K562 (cell line): ENCODE measurements at regions not wholly inside any gene's neighbourhood (a gene's known extent, or its start where the extent isn't known, plus 50 kb on each side); places are given as distances from the start of the nearest gene placed in this dataset.

Experiments used
- ATAC-seq: fragments of 200-7000 bp; cut with Tn5 transposase; 3 replicates; pipeline ENCODE4 v1.9.1; 2020; ENCODE audit warnings: moderate library complexity
- BruUV-seq: library from RNA; stranded (reverse); fragments of 400-500 nt; replicated peaks from 2 replicates; lab custom pipeline; 2021; lab: Mats Ljungman, UMichigan
- CTCF ChIA-PET: fragments of 300-600 bp; formaldehyde crosslinking; extraction: SDS; loops from one replicate; lab custom pipeline; 2021; ENCODE audit warnings: low intra/inter-chr PET ratio; lab: Yijun Ruan, JAX
- POLR2A ChIA-PET: fragments of 300-600, 350-650 bp; sonication (Branson Sonifier 250); formaldehyde crosslinking; extraction: SDS; loops from one replicate; lab custom pipeline; 2021; ENCODE audit warnings: antibody characterized with exemption, inconsistent platforms; lab: Yijun Ruan, JAX
- DNase-seq, 4 experiments: peaks; one replicate each; pipeline versions ENCODE4 v3.0.0 to v3.0.0-alpha.2; 2011 to 2018; ENCODE audit warnings: low spot score in 3 of 4, mixed read lengths in 3 of 4; ENCODE audit errors: extremely low read depth in 1 of 4
- FAIRE-seq: peaks from 2 replicates; lab custom pipeline; 2011; peaks lifted over from hg19 to GRCh38; lab: Jason Lieb, UNC
- H2AFZ ChIP-seq: 2 replicates; pipeline ENCODE4 v1.6.0; 2011; ENCODE audit warnings: low read depth, low read length, control low read depth, inconsistent platforms
- H3K27ac ChIP-seq: fragments of 200-600 bp; 3 replicates; pipeline ENCODE4 v1.8.0; 2011; ENCODE audit warnings: low read depth, mild to moderate bottlenecking, control low read depth, inconsistent platforms, low read length, moderate library complexity, mixed read lengths; ENCODE audit errors: extremely low read depth
- H3K27me3 ChIP-seq, 2 experiments: fragments of 300-600 bp in 1 of 2; 2 replicates in 1 of 2; 3 replicates in 1 of 2; pipeline versions ENCODE4 v1.6.0 to v1.8.0; 2011; ENCODE audit warnings: inconsistent platforms in 2 of 2, low read length in 2 of 2, mild to moderate bottlenecking in 1 of 2, mixed read lengths in 1 of 2, moderate library complexity in 1 of 2; ENCODE audit not compliant: control insufficient read depth in 2 of 2, insufficient read depth in 2 of 2
- H3K36me3 ChIP-seq: fragments of 300-600 bp; 3 replicates; pipeline ENCODE4 v1.8.0; 2011; ENCODE audit warnings: mild to moderate bottlenecking, low read length, inconsistent platforms; ENCODE audit not compliant: control insufficient read depth, insufficient read depth
- H3K4me1 ChIP-seq, 2 experiments: fragments of 200-600 bp in 1 of 2; replicated peaks in 1 of 2; 2 replicates in 1 of 2; 3 replicates in 1 of 2; pipeline versions ENCODE4 v1.5.1 to v1.8.0; 2011; ENCODE audit warnings: inconsistent platforms in 2 of 2, low read length in 2 of 2, mild to moderate bottlenecking in 1 of 2, mixed read lengths in 1 of 2, moderate library complexity in 1 of 2; ENCODE audit not compliant: control insufficient read depth in 2 of 2, insufficient read depth in 2 of 2
- H3K4me2 ChIP-seq: 2 replicates; pipeline ENCODE4 v1.6.1; 2011; ENCODE audit warnings: low read length, control low read depth, inconsistent platforms, mixed read lengths; ENCODE audit not compliant: insufficient read depth
- H3K4me3 ChIP-seq: fragments of 200-600 bp; sonication (generic), shearing (Covaris generic); 2 replicates; pipeline ENCODE4 v1.5.1; 2016; ENCODE audit warnings: control low read depth, inconsistent platforms
- H3K79me2 ChIP-seq: fragments of 200-600 bp; 3 replicates; pipeline ENCODE4 v1.8.0; 2011; ENCODE audit warnings: low read length, inconsistent platforms; ENCODE audit not compliant: control insufficient read depth, insufficient read depth
- H3K9ac ChIP-seq, 2 experiments: 2 replicates each; pipeline versions ENCODE4 v1.6.0 to v1.6.1; 2011; ENCODE audit warnings: low read depth in 2 of 2, low read length in 2 of 2, control low read depth in 1 of 2, inconsistent platforms in 1 of 2, mild to moderate bottlenecking in 1 of 2, mixed read lengths in 1 of 2; ENCODE audit not compliant: insufficient read depth in 1 of 2
- H3K9me1 ChIP-seq: one replicate; pipeline ENCODE4 v1.6.0; 2011; ENCODE audit warnings: inconsistent platforms, mild to moderate bottlenecking, low read length, moderate library complexity; ENCODE audit not compliant: control insufficient read depth, insufficient read depth
- H3K9me3 ChIP-seq: replicated peaks from 2 replicates; pipeline ENCODE4 v1.5.1; 2011; ENCODE audit warnings: low read depth, low read length, inconsistent platforms; ENCODE audit not compliant: control insufficient read depth, insufficient read depth
- H4K20me1 ChIP-seq: replicated peaks from 2 replicates; pipeline ENCODE4 v1.6.1; 2011; ENCODE audit warnings: low read length, inconsistent platforms, mixed read lengths; ENCODE audit not compliant: control insufficient read depth, insufficient read depth
- ATF4 ChIP-seq: fragments of 450-650 bp; formaldehyde crosslinking; IDR thresholded peaks from 2 replicates; pipeline ENCODE4 v1.4.0; 2022; ENCODE audit warnings: mild to moderate bottlenecking, moderate library complexity
- CGGBP1 ChIP-seq: fragments of 250-450 bp; sonication (Bioruptor Pico); IDR thresholded peaks from 2 replicates; pipeline ENCODE4 v1.9.0; 2021; ENCODE audit warnings: mild to moderate bottlenecking
- COPS2 ChIP-seq: fragments of 450-650 bp; conservative IDR thresholded peaks from 2 replicates; pipeline ENCODE4 v1.6.1; 2016; ENCODE audit warnings: mild to moderate bottlenecking, moderate library complexity
- CTBP1 ChIP-seq: fragments of 450-650 bp; IDR thresholded peaks from 2 replicates; pipeline ENCODE4 v1.6.1; 2016; ENCODE audit warnings: borderline replicate concordance
- FUS ChIP-seq: fragments of 200-400 bp; formaldehyde crosslinking; optimal IDR thresholded peaks from 2 replicates; pipeline ENCODE3; 2017; ENCODE audit warnings: low read depth, low read length
- GABPB2 ChIP-seq: fragments of 250-450 bp; sonication (Bioruptor Pico); conservative IDR thresholded peaks from 2 replicates; pipeline ENCODE4 v1.5.1; 2021; ENCODE audit warnings: mild to moderate bottlenecking
- HLTF ChIP-seq: fragments of 450-650 bp; IDR thresholded peaks from 2 replicates; pipeline ENCODE4 v1.6.1; 2016
- HOXB6 ChIP-seq: fragments of 250-450 bp; sonication (Bioruptor Pico); IDR thresholded peaks from 2 replicates; pipeline ENCODE4 v1.5.1; 2022; ENCODE audit warnings: mild to moderate bottlenecking, borderline replicate concordance
- ILK ChIP-seq: fragments of 450-650 bp; IDR thresholded peaks from 2 replicates; pipeline ENCODE4 v1.6.1; 2016; ENCODE audit warnings: missing genetic modification characterization, low read depth, mild to moderate bottlenecking, missing compliant biosample characterization, moderate library complexity, borderline replicate concordance
- NFIX ChIP-seq: fragments of 250-450 bp; sonication (Bioruptor Pico); IDR thresholded peaks from 2 replicates; pipeline ENCODE4 v1.4.0; 2020; ENCODE audit warnings: low read depth, mild to moderate bottlenecking, moderate library complexity
- TBP ChIP-seq: optimal IDR thresholded peaks from 2 replicates; pipeline ENCODE3; 2011; ENCODE audit warnings: low read depth, low read length, improper control_type of control experiment
- ZBTB34 ChIP-seq: fragments of 250-450 bp; sonication (Bioruptor Pico); IDR thresholded peaks from 2 replicates; pipeline ENCODE4 v1.8.0; 2021; ENCODE audit warnings: mild to moderate bottlenecking, moderate library complexity
- ZNF134 ChIP-seq: fragments of 250-450 bp; sonication (Bioruptor Pico); conservative IDR thresholded peaks from 2 replicates; pipeline ENCODE4 v1.4.0; 2020
- ZNF431 ChIP-seq: sonication (generic); formaldehyde crosslinking; IDR thresholded peaks from 2 replicates; pipeline ENCODE4 v1.8.0; 2022; ENCODE audit warnings: mild to moderate bottlenecking, missing genetic modification reagents
- ZNF639 ChIP-seq, 2 experiments: fragments of 200-800 bp in 1 of 2; sonication (Bioruptor generic) in 1 of 2; sonication (generic) in 1 of 2; formaldehyde crosslinking in 1 of 2; IDR thresholded peaks in 1 of 2; conservative IDR thresholded peaks in 1 of 2; 2 replicates each; pipeline versions ENCODE4 v1.5.0 to v1.6.1; 2016 to 2020; ENCODE audit warnings: missing compliant biosample characterization in 1 of 2, missing genetic modification characterization in 1 of 2, missing genetic modification reagents in 1 of 2
- WGBS: fragments of 100-300 bp; shearing (Covaris generic); methylation state at CpG from one replicate; pipeline ENCODE4 v1.1.6; 2016; ENCODE audit warnings: low coverage, mixed read lengths; ENCODE audit not compliant: insufficient coverage; ENCODE audit errors: missing lambda C conversion rate; 5-methylcytosine and 5-hydroxymethylcytosine counted together
- in situ Hi-C: fragments of 300-500 bp; cut with MboI; formaldehyde crosslinking; loops from 4 replicates; pipeline ENCODE4 v1.15.0; 2018; ENCODE audit warnings: inconsistent platforms, mixed read lengths
- intact Hi-C: fragments of 100-400 bp; cut with micrococcal nuclease; formaldehyde crosslinking; loops from 2 replicates; pipeline ENCODE4 v1.14.2; 2022

GRCh38 chr5:60371065-60371464 lies 328.9 kb downstream of the DEPDC1B start (continued):
- no peak for TF ChIP-seq ZNF134 (CRISPR knock-in tag)
- no peak for TF ChIP-seq ZNF431 (CRISPR knock-in tag)
- no peak for TF ChIP-seq COPS2

- intact Hi-C loops, result no loop called here
- no peak overlapping the region for H3K4me3 ChIP-seq
- TF ChIP-seq HLTF (no peak), ILK (tag) (no peak), FUS (no peak), CGGBP1 (CRISPR knock-in tag) (no peak), HOXB6 (CRISPR knock-in tag) (no peak), CTBP1 (no peak), ZNF639 (CRISPR knock-in tag; conservative IDR thresholded peaks at IDR 0.05 in 1 of 2, IDR thresholded peaks at IDR 0.05 in 1 of 2) (no peak), GABPB2 (CRISPR knock-in tag) (no peak), ZBTB34 (CRISPR knock-in tag) (no peak), TBP (no peak), NFIX (CRISPR knock-in tag) (no peak), ATF4 (CRISPR knock-in tag) (no peak)
- no peaks in the 10 kb centered on the region for H3K79me2 ChIP-seq
- no peaks in the 10 kb centered on the region for H3K36me3 ChIP-seq
- no peak for ATAC-seq
- CTCF ChIA-PET, result no interaction called here
- in situ Hi-C loops, result no loop called here
- POLR2A ChIA-PET, result no interaction called here
- no peak overlapping the region for H3K9ac ChIP-seq
- FAIRE-seq, result no peak
- H3K9me1 ChIP-seq, result no peaks in the 10 kb centered on the region
- no peak overlapping the region for H2AFZ ChIP-seq
- no peak for DNase-seq
- H3K27ac ChIP-seq, result no peak overlapping the region
- no peaks in the 10 kb centered on the region for H3K9me3 ChIP-seq
- H3K27me3 ChIP-seq, result no peaks in the 10 kb centered on the region
- 6% methylated on average over 4 of the region's 5 CpGs for WGBS
- no peaks in the 10 kb centered on the region for H4K20me1 ChIP-seq
- no peak overlapping the region for H3K4me2 ChIP-seq
- BruUV-seq, result no TSS peak
- H3K4me1 ChIP-seq, result no peaks in the 10 kb centered on the region
Measured at GRCh38 chr5:60370508-60370907, 329.5 kb downstream of the DEPDC1B start.
